HCT116 (cell line): ENCODE measurements at regions not wholly inside any gene's neighbourhood (a gene's known extent, or its start where the extent isn't known, plus 50 kb on each side); places are given as distances from the start of the nearest gene placed in this dataset.

ENCODE experiments used
- ATAC-seq: fragments of 200-7000 bp; cut with Tn5 transposase; 2 replicates; pipeline ENCODE4 v1.9.1; 2020; ENCODE audit warnings: mild to moderate bottlenecking, moderate library complexity
- BruUV-seq: library from RNA; stranded (reverse); fragments of 400-500 nt; replicated peaks from 2 replicates; lab custom pipeline; 2021; lab: Mats Ljungman, UMichigan
- CTCF ChIA-PET: fragments of 300-600 bp; sonication (Branson Sonifier 250); formaldehyde crosslinking; loops from one replicate; lab custom pipeline; 2021; ENCODE audit warnings: antibody characterized with exemption; lab: Charles Lee
- POLR2A ChIA-PET: fragments of 300-600, 350-600 bp; sonication (Branson Sonifier 250); formaldehyde crosslinking; loops from one replicate; lab custom pipeline; 2021; ENCODE audit warnings: antibody characterized with exemption; lab: Charles Lee
- RAD21 ChIA-PET, 2 experiments: fragments of 300-600 bp; sonication (Branson Sonifier 250); formaldehyde crosslinking; loops; one replicate each; lab custom pipeline; 2023; ENCODE audit warnings: low total read pairs in 2 of 2; ENCODE audit not compliant: uncharacterized antibody in 2 of 2, unreplicated experiment in 2 of 2, low non-redundant PET in 1 of 2; lab: Charles Lee
- DNase-seq: peaks from one replicate; pipeline ENCODE4 v3.0.0-alpha.2; 2010; ENCODE audit warnings: low read depth, low spot score
- H2AFZ ChIP-seq: fragments of 200-600 bp; shearing (Covaris generic), sonication (generic); 2 replicates; pipeline ENCODE4 v1.6.1; 2017; ENCODE audit warnings: low read depth, mixed run types, mixed read lengths, antibody characterized with exemption, low read length; ENCODE audit not compliant: poor library complexity, severe bottlenecking
- H3K27ac ChIP-seq: 2 replicates; pipeline ENCODE4 v1.5.1; 2012; ENCODE audit warnings: low read depth, low read length
- H3K27me3 ChIP-seq: fragments of 200-600 bp; sonication (generic); 2 replicates; pipeline ENCODE4 v1.6.1; 2016; ENCODE audit warnings: mixed run types, low read length, mixed read lengths; ENCODE audit not compliant: insufficient read depth
- H3K36me3 ChIP-seq, 2 experiments: fragments of 200-500 bp in 1 of 2; fragments of 200-600 bp in 1 of 2; sonication (Bioruptor generic) in 1 of 2; sonication (generic) in 1 of 2; 2 replicates each; pipeline versions ENCODE4 v1.5.1 to v1.6.1; 2014 to 2016; ENCODE audit warnings: low read length in 2 of 2, inconsistent platforms in 1 of 2, mixed read lengths in 1 of 2, mixed run types in 1 of 2; ENCODE audit not compliant: insufficient read depth in 2 of 2, control insufficient read depth in 1 of 2
- H3K4me1 ChIP-seq, 2 experiments: fragments of 200-600 bp in 1 of 2; sonication (generic) in 1 of 2; 2 replicates each; pipeline versions ENCODE4 v1.5.1 to v1.6.1; 2012 to 2017; ENCODE audit warnings: low read length in 2 of 2, inconsistent platforms in 1 of 2, mild to moderate bottlenecking in 1 of 2, mixed read lengths in 1 of 2, mixed run types in 1 of 2, moderate library complexity in 1 of 2; ENCODE audit not compliant: insufficient read depth in 2 of 2, control insufficient read depth in 1 of 2
- H3K4me2 ChIP-seq: fragments of 200-600 bp; sonication (generic); 2 replicates; pipeline ENCODE4 v1.6.1; 2017; ENCODE audit warnings: mixed run types, low read length, mixed read lengths
- H3K4me3 ChIP-seq, 2 experiments: fragments of 200-600 bp in 1 of 2; sonication (generic) in 1 of 2; replicated peaks in 1 of 2; 2 replicates each; pipeline ENCODE4 v1.5.1; 2011 to 2016; ENCODE audit warnings: low read length in 2 of 2, control low read depth in 1 of 2, low read depth in 1 of 2, mild to moderate bottlenecking in 1 of 2, mixed read lengths in 1 of 2, mixed run types in 1 of 2
- H3K79me2 ChIP-seq: fragments of 200-600 bp; sonication (generic); 2 replicates; pipeline ENCODE4 v1.6.1; 2017; ENCODE audit warnings: mild to moderate bottlenecking, mixed run types, low read length, moderate library complexity, mixed read lengths; ENCODE audit not compliant: insufficient read depth
- H3K9ac ChIP-seq: fragments of 200-600 bp; sonication (generic); 2 replicates; pipeline ENCODE4 v1.6.1; 2016; ENCODE audit warnings: low read length, mixed read lengths
- H3K9me2 ChIP-seq: fragments of 200-600 bp; sonication (generic), shearing (Covaris generic); 2 replicates; pipeline ENCODE4 v1.6.1; 2017; ENCODE audit warnings: mixed run types, mild to moderate bottlenecking, moderate library complexity; ENCODE audit not compliant: insufficient read depth
- H3K9me3 ChIP-seq, 2 experiments: fragments of 200-500 bp in 1 of 2; fragments of 200-600 bp in 1 of 2; sonication (Bioruptor generic) in 1 of 2; sonication (generic) in 1 of 2; 2 replicates each; pipeline ENCODE4 v1.6.1; 2014 to 2017; ENCODE audit warnings: low read length in 2 of 2, mixed read lengths in 2 of 2, inconsistent platforms in 1 of 2, low read depth in 1 of 2, mild to moderate bottlenecking in 1 of 2, mixed run types in 1 of 2, moderate library complexity in 1 of 2; ENCODE audit not compliant: control insufficient read depth in 1 of 2, insufficient read depth in 1 of 2
- H4K20me1 ChIP-seq: fragments of 200-600 bp; sonication (generic), shearing (Covaris generic); 2 replicates; pipeline ENCODE4 v1.6.1; 2017; ENCODE audit warnings: mixed run types, mild to moderate bottlenecking, moderate library complexity; ENCODE audit not compliant: insufficient read depth
- ATF3 ChIP-seq: IDR thresholded peaks from 2 replicates; pipeline ENCODE4 v1.6.1; 2012
- CBX3 ChIP-seq: IDR thresholded peaks from 2 replicates; pipeline ENCODE4 v1.6.1; 2012; ENCODE audit warnings: low read depth
- CEBPB ChIP-seq: IDR thresholded peaks from 2 replicates; pipeline ENCODE4 v1.6.1; 2012; ENCODE audit warnings: low read depth
- FOSL1 ChIP-seq: IDR thresholded peaks from 2 replicates; pipeline ENCODE4 v1.6.1; 2012; ENCODE audit warnings: low read depth
- POLR2A ChIP-seq: IDR thresholded peaks from 2 replicates; pipeline ENCODE4 v1.7.0; 2011; ENCODE audit warnings: borderline replicate concordance; ENCODE audit not compliant: insufficient read depth, insufficient read length; ENCODE audit errors: extremely low read depth
- RAD21 ChIP-seq: IDR thresholded peaks from 2 replicates; pipeline ENCODE4 v1.6.1; 2012; ENCODE audit warnings: low read depth, mild to moderate bottlenecking
- REST ChIP-seq: IDR thresholded peaks from 2 replicates; pipeline ENCODE4 v1.6.1; 2012; ENCODE audit warnings: low read depth
- SP1 ChIP-seq: IDR thresholded peaks from 2 replicates; pipeline ENCODE4 v1.6.1; 2012; ENCODE audit warnings: low read depth
- TCF7L2 ChIP-seq: IDR thresholded peaks from 2 replicates; pipeline ENCODE4 v1.7.0; 2011; ENCODE audit warnings: borderline replicate concordance, inconsistent platforms; ENCODE audit not compliant: insufficient read depth, insufficient read length; ENCODE audit errors: extremely low read depth
- intact Hi-C: fragments of 100-400 bp; cut with micrococcal nuclease; formaldehyde crosslinking; loops from 2 replicates; pipeline ENCODE4 v1.10.0; 2022
- TF ChIP-seq, protein P1 (sequence below): IDR thresholded peaks from 2 replicates; pipeline ENCODE4 v1.6.1; 2011; ENCODE audit warnings: mild to moderate bottlenecking, low read length, moderate library complexity; ENCODE audit not compliant: insufficient replicate concordance; ENCODE audit errors: extremely low read depth

GRCh38 chr12:88985631-88986030 is 366.7 kb downstream of the DUSP6 start:
- ATAC-seq (no peak), DNase-seq (no peak)
- Histone ChIP-seq H3K9ac (no peak overlapping the region), H3K9me2 (no peaks in the 10 kb centered on the region), H3K4me2 (no peak overlapping the region), H4K20me1 (no peaks in the 10 kb centered on the region), H3K9me3 (no peaks in the 10 kb centered on the region; a peak in 1 of 4 replicates), H3K4me3 (no peak overlapping the region), H2AFZ (no peak overlapping the region), H3K4me1 (peaks cover 24 to 49% of the 10 kb centered on the region in 2 experiments), H3K36me3 (no peaks in the 10 kb centered on the region; a peak in 1 of 4 replicates), H3K27me3 (no peaks in the 10 kb centered on the region), H3K79me2 (peaks cover 62% of the 10 kb centered on the region), H3K27ac (peak overlapping the region; percentile 23)
- ChIA-PET CTCF (no interaction called here), RAD21 (no interaction called here), POLR2A (no interaction called here)
- TF ChIP-seq CBX3 (no peak), CEBPB (no peak), ATF3 (no peak), RAD21 (no peak)
- TF ChIP-seq, protein P1, sequence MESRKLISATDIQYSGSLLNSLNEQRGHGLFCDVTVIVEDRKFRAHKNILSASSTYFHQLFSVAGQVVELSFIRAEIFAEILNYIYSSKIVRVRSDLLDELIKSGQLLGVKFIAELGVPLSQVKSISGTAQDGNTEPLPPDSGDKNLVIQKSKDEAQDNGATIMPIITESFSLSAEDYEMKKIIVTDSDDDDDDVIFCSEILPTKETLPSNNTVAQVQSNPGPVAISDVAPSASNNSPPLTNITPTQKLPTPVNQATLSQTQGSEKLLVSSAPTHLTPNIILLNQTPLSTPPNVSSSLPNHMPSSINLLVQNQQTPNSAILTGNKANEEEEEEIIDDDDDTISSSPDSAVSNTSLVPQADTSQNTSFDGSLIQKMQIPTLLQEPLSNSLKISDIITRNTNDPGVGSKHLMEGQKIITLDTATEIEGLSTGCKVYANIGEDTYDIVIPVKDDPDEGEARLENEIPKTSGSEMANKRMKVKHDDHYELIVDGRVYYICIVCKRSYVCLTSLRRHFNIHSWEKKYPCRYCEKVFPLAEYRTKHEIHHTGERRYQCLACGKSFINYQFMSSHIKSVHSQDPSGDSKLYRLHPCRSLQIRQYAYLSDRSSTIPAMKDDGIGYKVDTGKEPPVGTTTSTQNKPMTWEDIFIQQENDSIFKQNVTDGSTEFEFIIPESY, result no peak
- no TSS peak for BruUV-seq
- intact Hi-C loops, result no loop called here

DNA sequence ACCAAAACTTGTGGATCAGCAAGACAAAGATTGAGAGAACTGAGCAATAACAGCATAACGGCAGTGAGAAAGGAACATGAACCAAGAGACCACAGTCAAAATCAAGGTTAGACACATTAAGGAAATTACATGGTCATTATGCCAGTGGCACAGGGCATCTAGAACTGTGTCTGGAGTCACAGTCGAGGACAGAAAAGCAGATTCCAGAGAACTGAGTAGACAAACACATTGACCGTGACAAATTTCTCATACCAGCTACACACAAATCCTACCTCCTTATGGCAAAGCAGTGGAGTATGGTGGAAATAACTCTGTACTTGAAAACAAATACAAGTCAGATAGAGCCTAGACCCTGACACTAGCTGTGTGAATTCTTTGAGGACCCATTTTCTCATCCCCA is 367.3 kb downstream of the DUSP6 start:
- H3K27me3 ChIP-seq, result no peaks in the 10 kb centered on the region
- BruUV-seq, result no TSS peak
- intact Hi-C loops, result no loop called here
- DNase-seq (no peak), ATAC-seq (no peak)
- no peak overlapping the region for H2AFZ ChIP-seq
- peak overlapping the region; percentile 23; the same call in 1 of the 2 replicates for H3K27ac ChIP-seq
- no peaks in the 10 kb centered on the region; a peak in 1 of 4 replicates for H3K36me3 ChIP-seq
- RAD21 ChIA-PET, result no interaction called here
- no peaks in the 10 kb centered on the region; a peak in 1 of 4 replicates for H3K9me3 ChIP-seq
- POLR2A ChIA-PET, result no interaction called here
- TF ChIP-seq SP1, result no peak
- no peak for TF ChIP-seq REST
- no peak for TF ChIP-seq TCF7L2
- TF ChIP-seq ATF3, result no peak
- TF ChIP-seq CEBPB, result no peak
- TF ChIP-seq FOSL1, result no peak
- TF ChIP-seq POLR2A, result no peak
- H4K20me1 ChIP-seq, result no peaks in the 10 kb centered on the region
- no peaks in the 10 kb centered on the region for H3K9me2 ChIP-seq
- H3K4me2 ChIP-seq, result no peak overlapping the region
- peaks cover 66% of the 10 kb centered on the region for H3K79me2 ChIP-seq
- H3K4me3 ChIP-seq, result no peak overlapping the region
- CTCF ChIA-PET, result no interaction called here
- peaks cover 23 to 45% of the 10 kb centered on the region in 2 experiments for H3K4me1 ChIP-seq
- H3K9ac ChIP-seq, result no peak overlapping the region
